NCI-H345 (cell line): ENCODE measurements at regions not wholly inside any gene's neighbourhood (a gene's known extent, or its start where the extent isn't known, plus 50 kb on each side); places are given as distances from the start of the nearest gene placed in this dataset.

ENCODE experiments used
- DNase-seq: peaks from one replicate; lab custom pipeline; 2025; lab: John Stamatoyannopoulos, UW

- DNase-seq, result no peak
These were observed 220.7 kb upstream of the ZBED5 start for GRCh38 chr11:11078344-11079086.

GRCh38 chr11:11077898-11078297 lies 220.0 kb upstream of the ZBED5 start:
- DNase-seq, result no peak

GRCh38 chr11:11076879-11077278 lies 219.0 kb upstream of the ZBED5 start:
- no peak for DNase-seq

GRCh38 chr11:11076276-11076675 lies 218.4 kb upstream of the ZBED5 start:
- DNase-seq, result no peak

GRCh38 chr11:11075515-11076171 lies 217.8 kb upstream of the ZBED5 start:
- no peak for DNase-seq

GRCh38 chr11:11074686-11075335 lies 217.0 kb upstream of the ZBED5 start:
- DNase-seq, result no peak

GRCh38 chr11:11073996-11074395 lies 216.1 kb upstream of the ZBED5 start:
- no peak for DNase-seq

GRCh38 chr11:11072067-11072466 lies 214.2 kb upstream of the ZBED5 start:
- peak; percentile 70 for DNase-seq

GRCh38 chr11:11071486-11071885 lies 213.6 kb upstream of the ZBED5 start:
- peak; percentile 29 for DNase-seq

GRCh38 chr11:11070976-11071375 lies 213.1 kb upstream of the ZBED5 start:
- no peak for DNase-seq

- no peak for DNase-seq
These were observed 212.3 kb upstream of the ZBED5 start for GRCh38 chr11:11069841-11070835.

- no peak for DNase-seq
These were observed 210.3 kb upstream of the ZBED5 start for GRCh38 chr11:11068113-11068512.

GRCh38 chr11:11065396-11065795 lies 207.5 kb upstream of the ZBED5 start:
- DNase-seq, result no peak

GRCh38 chr11:11057472-11057854 lies 199.6 kb upstream of the ZBED5 start:
- DNase-seq, result no peak

- no peak for DNase-seq
These were observed 199.1 kb upstream of the ZBED5 start for GRCh38 chr11:11056749-11057471.

- DNase-seq, result no peak
These were observed 198.5 kb upstream of the ZBED5 start for GRCh38 chr11:11056316-11056715.

- DNase-seq, result no peak
These were observed 190.2 kb upstream of the ZBED5 start for GRCh38 chr11:11047851-11048610.

- DNase-seq, result no peak
These were observed 188.9 kb upstream of the ZBED5 start for GRCh38 chr11:11046781-11047180.

- DNase-seq, result no peak
These were observed 187.5 kb upstream of the ZBED5 start for GRCh38 chr11:11045156-11045930.
